ENCODE measurements at regions not wholly inside any gene's neighbourhood (a gene's known extent, or its start where the extent isn't known, plus 50 kb on each side); places are given as distances from the start of the nearest gene placed in this dataset.

- TF ChIP-seq CREB1 (IDR thresholded peaks at IDR 0.05; ENCODE audit: low read depth) (no peak), NFIC (IDR thresholded peaks at IDR 0.05) (no peak), TEAD4 (IDR thresholded peaks at IDR 0.05) (no peak), FOXM1 (IDR thresholded peaks at IDR 0.05; ENCODE audit: borderline replicate concordance, low read depth) (no peak)
These were observed 1323.5 kb upstream of the TMEFF2 start for GRCh38 chr2:193518041-193518817.

- no peak for TF ChIP-seq CEBPB (IDR thresholded peaks at IDR 0.05)
- TF ChIP-seq ZBTB7A (IDR thresholded peaks at IDR 0.05; ENCODE audit: low read depth): no peak
- TF ChIP-seq NFIC (IDR thresholded peaks at IDR 0.05): no peak
- TF ChIP-seq, protein P1, sequence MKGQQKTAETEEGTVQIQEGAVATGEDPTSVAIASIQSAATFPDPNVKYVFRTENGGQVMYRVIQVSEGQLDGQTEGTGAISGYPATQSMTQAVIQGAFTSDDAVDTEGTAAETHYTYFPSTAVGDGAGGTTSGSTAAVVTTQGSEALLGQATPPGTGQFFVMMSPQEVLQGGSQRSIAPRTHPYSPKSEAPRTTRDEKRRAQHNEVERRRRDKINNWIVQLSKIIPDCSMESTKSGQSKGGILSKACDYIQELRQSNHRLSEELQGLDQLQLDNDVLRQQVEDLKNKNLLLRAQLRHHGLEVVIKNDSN (IDR thresholded peaks at IDR 0.05): no peak
- TF ChIP-seq EGR1 (IDR thresholded peaks at IDR 0.05): no peak
- no peak for TF ChIP-seq FOXM1 (IDR thresholded peaks at IDR 0.05; ENCODE audit: borderline replicate concordance, low read depth)
- TF ChIP-seq CREB1 (IDR thresholded peaks at IDR 0.05; ENCODE audit: low read depth): no peak
- TF ChIP-seq TAF1 (IDR thresholded peaks at IDR 0.05; ENCODE audit: low read depth): no peak
- TF ChIP-seq TEAD4 (IDR thresholded peaks at IDR 0.05): no peak
- no peak for TF ChIP-seq YY1 (IDR thresholded peaks at IDR 0.05; ENCODE audit: low read depth)
- TF ChIP-seq TCF12 (IDR thresholded peaks at IDR 0.05; ENCODE audit: low read depth): no peak
These were observed 1322.9 kb upstream of the TMEFF2 start for GRCh38 chr2:193517615-193518014.

GRCh38 chr2:193506035-193506434, 1311.3 kb upstream of the TMEFF2 start:
- no peak for TF ChIP-seq EGR1 (IDR thresholded peaks at IDR 0.05)
- TF ChIP-seq FOXM1 (IDR thresholded peaks at IDR 0.05; ENCODE audit: borderline replicate concordance, low read depth): no peak
- TF ChIP-seq CEBPB (IDR thresholded peaks at IDR 0.05): no peak
- TF ChIP-seq, protein P1 (IDR thresholded peaks at IDR 0.05): no peak
- TF ChIP-seq ZBTB7A (IDR thresholded peaks at IDR 0.05; ENCODE audit: low read depth): no peak
- TF ChIP-seq TCF12 (IDR thresholded peaks at IDR 0.05; ENCODE audit: low read depth): no peak
- no peak for TF ChIP-seq RAD21 (IDR thresholded peaks at IDR 0.05; ENCODE audit: low read depth)
- no peak for TF ChIP-seq YY1 (IDR thresholded peaks at IDR 0.05; ENCODE audit: low read depth)
- TF ChIP-seq TEAD4 (IDR thresholded peaks at IDR 0.05): no peak
- no peak for TF ChIP-seq TAF1 (IDR thresholded peaks at IDR 0.05; ENCODE audit: low read depth)
- TF ChIP-seq CREB1 (IDR thresholded peaks at IDR 0.05; ENCODE audit: low read depth): no peak
- no peak for TF ChIP-seq MAX (IDR thresholded peaks at IDR 0.05)
- no peak for TF ChIP-seq EP300 (IDR thresholded peaks at IDR 0.05; ENCODE audit: borderline replicate concordance)
- TF ChIP-seq REST (IDR thresholded peaks at IDR 0.05; ENCODE audit: low read depth): no peak

GRCh38 chr2:193505620-193506019, 1310.9 kb upstream of the TMEFF2 start:
- TF ChIP-seq, protein P1 (IDR thresholded peaks at IDR 0.05): no peak
- TF ChIP-seq CEBPB (IDR thresholded peaks at IDR 0.05): no peak
- no peak for TF ChIP-seq REST (IDR thresholded peaks at IDR 0.05; ENCODE audit: low read depth)
- no peak for TF ChIP-seq TAF1 (IDR thresholded peaks at IDR 0.05; ENCODE audit: low read depth)
- TF ChIP-seq ZBTB7A (IDR thresholded peaks at IDR 0.05; ENCODE audit: low read depth): no peak
- no peak for TF ChIP-seq TEAD4 (IDR thresholded peaks at IDR 0.05)
- TF ChIP-seq TCF12 (IDR thresholded peaks at IDR 0.05; ENCODE audit: low read depth): no peak
- no peak for TF ChIP-seq FOXM1 (IDR thresholded peaks at IDR 0.05; ENCODE audit: borderline replicate concordance, low read depth)
- TF ChIP-seq CREB1 (IDR thresholded peaks at IDR 0.05; ENCODE audit: low read depth): no peak
- no peak for TF ChIP-seq EP300 (IDR thresholded peaks at IDR 0.05; ENCODE audit: borderline replicate concordance)
- no peak for TF ChIP-seq YY1 (IDR thresholded peaks at IDR 0.05; ENCODE audit: low read depth)
- TF ChIP-seq EGR1 (IDR thresholded peaks at IDR 0.05): no peak
- TF ChIP-seq MAX (IDR thresholded peaks at IDR 0.05): no peak
- TF ChIP-seq RAD21 (IDR thresholded peaks at IDR 0.05; ENCODE audit: low read depth): no peak
- TF ChIP-seq NFIC (IDR thresholded peaks at IDR 0.05): no peak

GRCh38 chr2:193502363-193503035, 1307.8 kb upstream of the TMEFF2 start:
- TF ChIP-seq TCF12 (IDR thresholded peaks at IDR 0.05; ENCODE audit: low read depth) (no peak), YY1 (IDR thresholded peaks at IDR 0.05; ENCODE audit: low read depth) (no peak), NFIC (IDR thresholded peaks at IDR 0.05) (no peak), EP300 (IDR thresholded peaks at IDR 0.05; ENCODE audit: borderline replicate concordance) (no peak), ZBTB7A (IDR thresholded peaks at IDR 0.05; ENCODE audit: low read depth) (no peak), FOXM1 (IDR thresholded peaks at IDR 0.05; ENCODE audit: borderline replicate concordance, low read depth) (no peak), TEAD4 (IDR thresholded peaks at IDR 0.05) (no peak), EGR1 (IDR thresholded peaks at IDR 0.05) (no peak), RAD21 (IDR thresholded peaks at IDR 0.05; ENCODE audit: low read depth) (no peak), CEBPB (IDR thresholded peaks at IDR 0.05) (no peak), REST (IDR thresholded peaks at IDR 0.05; ENCODE audit: low read depth) (no peak), CREB1 (IDR thresholded peaks at IDR 0.05; ENCODE audit: low read depth) (no peak), MAX (IDR thresholded peaks at IDR 0.05) (no peak), TAF1 (IDR thresholded peaks at IDR 0.05; ENCODE audit: low read depth) (no peak)
- TF ChIP-seq, protein P1 (IDR thresholded peaks at IDR 0.05): no peak
